Esophagus squamous epithelium (tissue), 5 donors: ENCODE measurements at regions not wholly inside any gene's neighbourhood (a gene's known extent, or its start where the extent isn't known, plus 50 kb on each side); places are given as distances from the start of the nearest gene placed in this dataset.

Source experiments
- DNase-seq: peaks from one replicate; lab custom pipeline; 2025; lab: John Stamatoyannopoulos, UW
- H3K27ac ChIP-seq, 4 donors: fragments of 200-600 bp; sonication (generic); one replicate each; pipeline ENCODE4 v1.5.1; 2016 to 2019; ENCODE audit warnings: mild to moderate bottlenecking in 1 of 4
- H3K27me3 ChIP-seq, 4 donors: fragments of 200-600 bp; sonication (generic); 1 replicate in 3 of 4; 2 replicates in 1 of 4; pipeline versions ENCODE4 v1.5.1 to v1.6.0; 2017 to 2021; ENCODE audit warnings: antibody characterized with exemption in 1 of 4
- H3K36me3 ChIP-seq, 3 donors: fragments of 200-600 bp; sonication (generic); one replicate each; pipeline ENCODE4 v1.5.1; 2016 to 2019
- H3K4me1 ChIP-seq, 3 donors: fragments of 200-600 bp; sonication (generic); one replicate each; pipeline ENCODE4 v1.5.1; 2017 to 2019
- H3K4me3 ChIP-seq, 4 donors: fragments of 200-600 bp; sonication (generic); 1 replicate in 3 of 4; 2 replicates in 1 of 4; pipeline ENCODE4 v1.5.1; 2016 to 2019; ENCODE audit warnings: mild to moderate bottlenecking in 2 of 4, moderate library complexity in 1 of 4
- H3K9me3 ChIP-seq, 3 donors: fragments of 200-600 bp; sonication (generic); one replicate each; pipeline ENCODE4 v1.5.1; 2016 to 2019
- CTCF ChIP-seq, 6 experiments: fragments of 450-650 bp in 4 of 6; fragments of 200-600 bp in 2 of 6; sonication (generic) in 2 of 6; IDR thresholded peaks; one replicate each; pipeline ENCODE4 v1.5.1; 2016 to 2019; ENCODE audit warnings: antibody characterized with exemption in 6 of 6, mild to moderate bottlenecking in 4 of 6, moderate library complexity in 4 of 6
- POLR2A ChIP-seq, 4 donors: fragments of 450-650 bp; IDR thresholded peaks; one replicate each; pipeline ENCODE4 v1.6.1; 2017; ENCODE audit warnings: antibody characterized with exemption in 4 of 4, mild to moderate bottlenecking in 4 of 4, moderate library complexity in 3 of 4
- WGBS, 2 donors: methylation state at CpG; one replicate each; pipeline ENCODE4 v1.1.5; 2018; 5-methylcytosine and 5-hydroxymethylcytosine counted together
- intact Hi-C: fragments of 100-400 bp; cut with DNase I; formaldehyde crosslinking; loops from one replicate; pipeline ENCODE4 v1.15.0; 2022
- donor health status: DM: yes; HTN: yes; CAD: no.

GRCh38 chr1:61597601-61598000 lies 127.3 kb downstream of the TM2D1 start:
- H3K27ac ChIP-seq, result no peak overlapping the region
- no peaks in the 10 kb centered on the region for H3K9me3 ChIP-seq
- no peaks in the 10 kb centered on the region for H3K36me3 ChIP-seq
- intact Hi-C loops, result no loop called here
- no peak for TF ChIP-seq POLR2A (IDR thresholded peaks at IDR 0.05)
- no peak for TF ChIP-seq CTCF (IDR thresholded peaks at IDR 0.05)
- WGBS, 2 donors, result 91 to 94% methylated on average over 2 of the region's 2 CpGs
- no peaks in the 10 kb centered on the region for H3K27me3 ChIP-seq
- H3K4me1 ChIP-seq, result peaks cover 6 to 16% (median 8%) of the 10 kb centered on the region in 3 donors
- DNase-seq, result no peak
- H3K4me3 ChIP-seq, result no peak overlapping the region

- no peaks in the 10 kb centered on the region for H3K36me3 ChIP-seq
- peaks cover 12 to 52% (median 22%) of the 10 kb centered on the region in 3 donors for H3K4me1 ChIP-seq
- no peak overlapping the region for H3K4me3 ChIP-seq
- DNase-seq, result no peak
- H3K9me3 ChIP-seq, result no peaks in the 10 kb centered on the region
- 84 to 94% methylated on average over 4 of the region's 4 CpGs for WGBS, 2 donors
- H3K27ac ChIP-seq, result peak overlapping the region in 3 of 4 donors; percentile 11 to 41 (median 26)
- intact Hi-C loops, result no loop called here
- H3K27me3 ChIP-seq, result no peaks in the 10 kb centered on the region
- no peak for TF ChIP-seq POLR2A (IDR thresholded peaks at IDR 0.05)
- TF ChIP-seq CTCF (IDR thresholded peaks at IDR 0.05), result no peak
These were observed 131.6 kb downstream of the TM2D1 start for GRCh38 chr1:61593331-61593730.

GRCh38 chr1:61591351-61591750 lies 133.6 kb downstream of the TM2D1 start:
- intact Hi-C loops, result no loop called here
- TF ChIP-seq POLR2A (IDR thresholded peaks at IDR 0.05) (no peak), CTCF (IDR thresholded peaks at IDR 0.05) (no peak)
- DNase-seq, result no peak
- peak overlapping the region; percentile 47 to 77 (median 74) for H3K27ac ChIP-seq
- H3K4me3 ChIP-seq, result peak overlapping the region in 3 of 4 donors; percentile 0 to 33 (median 9)
- H3K9me3 ChIP-seq, result no peaks in the 10 kb centered on the region
- H3K4me1 ChIP-seq, result peaks cover 12 to 70% (median 23%) of the 10 kb centered on the region in 3 donors
- 47 to 48% methylated on average over 9 of the region's 9 CpGs for WGBS, 2 donors
- H3K36me3 ChIP-seq, result no peaks in the 10 kb centered on the region
- no peaks in the 10 kb centered on the region for H3K27me3 ChIP-seq

- 51 to 55% methylated on average over 11 to 17 of the region's 18 CpGs for WGBS, 2 donors
- no peaks in the 10 kb centered on the region for H3K36me3 ChIP-seq
- no peak for TF ChIP-seq POLR2A (IDR thresholded peaks at IDR 0.05)
- peak; percentile 21 to 88 (median 74) for TF ChIP-seq CTCF (IDR thresholded peaks at IDR 0.05)
- H3K27me3 ChIP-seq, result no peaks in the 10 kb centered on the region
- no peak overlapping the region for H3K4me3 ChIP-seq
- no peaks in the 10 kb centered on the region for H3K9me3 ChIP-seq
- intact Hi-C loops, result no loop called here
- peaks cover 6 to 81% (median 18%) of the 10 kb centered on the region in 3 donors for H3K4me1 ChIP-seq
- DNase-seq, result no peak
- H3K27ac ChIP-seq, result peak overlapping the region in 3 of 4 donors; percentile 37 to 75 (median 73)
These were observed 135.9 kb downstream of the TM2D1 start for GRCh38 chr1:61588736-61589672.

GRCh38 chr1:61585714-61586113 lies 139.2 kb downstream of the TM2D1 start:
- peaks cover 6 to 64% (median 20%) of the 10 kb centered on the region in 3 donors for H3K4me1 ChIP-seq
- H3K9me3 ChIP-seq, result no peaks in the 10 kb centered on the region
- no peak for DNase-seq
- H3K36me3 ChIP-seq, result no peaks in the 10 kb centered on the region
- TF ChIP-seq CTCF (IDR thresholded peaks at IDR 0.05) (peak in 1 of 6 experiments; percentile 4), POLR2A (IDR thresholded peaks at IDR 0.05) (no peak)
- no peaks in the 10 kb centered on the region for H3K27me3 ChIP-seq
- H3K4me3 ChIP-seq, result peak overlapping the region in 1 of 4 donors; percentile 2
- WGBS, 2 donors, result 51 to 60% methylated on average over 7 of the region's 7 CpGs
- intact Hi-C loops, result no loop called here
- H3K27ac ChIP-seq, result peak overlapping the region; percentile 65 to 82 (median 76)
